HCT116 (cell line): ENCODE measurements at regions not wholly inside any gene's neighbourhood (a gene's known extent, or its start where the extent isn't known, plus 50 kb on each side); places are given as distances from the start of the nearest gene placed in this dataset.

Experiments used
- ATAC-seq: fragments of 200-7000 bp; cut with Tn5 transposase; 2 replicates; pipeline ENCODE4 v1.9.1; 2020; ENCODE audit warnings: mild to moderate bottlenecking, moderate library complexity
- BruUV-seq: library from RNA; stranded (reverse); fragments of 400-500 nt; replicated peaks from 2 replicates; lab custom pipeline; 2021; lab: Mats Ljungman, UMichigan
- CTCF ChIA-PET: fragments of 300-600 bp; sonication (Branson Sonifier 250); formaldehyde crosslinking; loops from one replicate; lab custom pipeline; 2021; ENCODE audit warnings: antibody characterized with exemption; lab: Charles Lee
- POLR2A ChIA-PET: fragments of 300-600, 350-600 bp; sonication (Branson Sonifier 250); formaldehyde crosslinking; loops from one replicate; lab custom pipeline; 2021; ENCODE audit warnings: antibody characterized with exemption; lab: Charles Lee
- RAD21 ChIA-PET, 2 experiments: fragments of 300-600 bp; sonication (Branson Sonifier 250); formaldehyde crosslinking; loops; one replicate each; lab custom pipeline; 2023; ENCODE audit warnings: low total read pairs in 2 of 2; ENCODE audit not compliant: uncharacterized antibody in 2 of 2, unreplicated experiment in 2 of 2, low non-redundant PET in 1 of 2; lab: Charles Lee
- DNase-seq: peaks from one replicate; pipeline ENCODE4 v3.0.0-alpha.2; 2010; ENCODE audit warnings: low read depth, low spot score
- H2AFZ ChIP-seq: fragments of 200-600 bp; shearing (Covaris generic), sonication (generic); 2 replicates; pipeline ENCODE4 v1.6.1; 2017; ENCODE audit warnings: low read depth, mixed run types, mixed read lengths, antibody characterized with exemption, low read length; ENCODE audit not compliant: poor library complexity, severe bottlenecking
- H3K27ac ChIP-seq: 2 replicates; pipeline ENCODE4 v1.5.1; 2012; ENCODE audit warnings: low read depth, low read length
- H3K27me3 ChIP-seq: fragments of 200-600 bp; sonication (generic); 2 replicates; pipeline ENCODE4 v1.6.1; 2016; ENCODE audit warnings: mixed run types, low read length, mixed read lengths; ENCODE audit not compliant: insufficient read depth
- H3K36me3 ChIP-seq, 2 experiments: fragments of 200-500 bp in 1 of 2; fragments of 200-600 bp in 1 of 2; sonication (Bioruptor generic) in 1 of 2; sonication (generic) in 1 of 2; 2 replicates each; pipeline versions ENCODE4 v1.5.1 to v1.6.1; 2014 to 2016; ENCODE audit warnings: low read length in 2 of 2, inconsistent platforms in 1 of 2, mixed read lengths in 1 of 2, mixed run types in 1 of 2; ENCODE audit not compliant: insufficient read depth in 2 of 2, control insufficient read depth in 1 of 2
- H3K4me1 ChIP-seq, 2 experiments: fragments of 200-600 bp in 1 of 2; sonication (generic) in 1 of 2; 2 replicates each; pipeline versions ENCODE4 v1.5.1 to v1.6.1; 2012 to 2017; ENCODE audit warnings: low read length in 2 of 2, inconsistent platforms in 1 of 2, mild to moderate bottlenecking in 1 of 2, mixed read lengths in 1 of 2, mixed run types in 1 of 2, moderate library complexity in 1 of 2; ENCODE audit not compliant: insufficient read depth in 2 of 2, control insufficient read depth in 1 of 2
- H3K4me2 ChIP-seq: fragments of 200-600 bp; sonication (generic); 2 replicates; pipeline ENCODE4 v1.6.1; 2017; ENCODE audit warnings: mixed run types, low read length, mixed read lengths
- H3K4me3 ChIP-seq, 2 experiments: fragments of 200-600 bp in 1 of 2; sonication (generic) in 1 of 2; replicated peaks in 1 of 2; 2 replicates each; pipeline ENCODE4 v1.5.1; 2011 to 2016; ENCODE audit warnings: low read length in 2 of 2, control low read depth in 1 of 2, low read depth in 1 of 2, mild to moderate bottlenecking in 1 of 2, mixed read lengths in 1 of 2, mixed run types in 1 of 2
- H3K79me2 ChIP-seq: fragments of 200-600 bp; sonication (generic); 2 replicates; pipeline ENCODE4 v1.6.1; 2017; ENCODE audit warnings: mild to moderate bottlenecking, mixed run types, low read length, moderate library complexity, mixed read lengths; ENCODE audit not compliant: insufficient read depth
- H3K9ac ChIP-seq: fragments of 200-600 bp; sonication (generic); 2 replicates; pipeline ENCODE4 v1.6.1; 2016; ENCODE audit warnings: low read length, mixed read lengths
- H3K9me2 ChIP-seq: fragments of 200-600 bp; sonication (generic), shearing (Covaris generic); 2 replicates; pipeline ENCODE4 v1.6.1; 2017; ENCODE audit warnings: mixed run types, mild to moderate bottlenecking, moderate library complexity; ENCODE audit not compliant: insufficient read depth
- H3K9me3 ChIP-seq, 2 experiments: fragments of 200-500 bp in 1 of 2; fragments of 200-600 bp in 1 of 2; sonication (Bioruptor generic) in 1 of 2; sonication (generic) in 1 of 2; 2 replicates each; pipeline ENCODE4 v1.6.1; 2014 to 2017; ENCODE audit warnings: low read length in 2 of 2, mixed read lengths in 2 of 2, inconsistent platforms in 1 of 2, low read depth in 1 of 2, mild to moderate bottlenecking in 1 of 2, mixed run types in 1 of 2, moderate library complexity in 1 of 2; ENCODE audit not compliant: control insufficient read depth in 1 of 2, insufficient read depth in 1 of 2
- H4K20me1 ChIP-seq: fragments of 200-600 bp; sonication (generic), shearing (Covaris generic); 2 replicates; pipeline ENCODE4 v1.6.1; 2017; ENCODE audit warnings: mixed run types, mild to moderate bottlenecking, moderate library complexity; ENCODE audit not compliant: insufficient read depth
- ATF3 ChIP-seq: IDR thresholded peaks from 2 replicates; pipeline ENCODE4 v1.6.1; 2012
- CTCF ChIP-seq, 3 experiments: fragments of 200-600 bp in 1 of 3; sonication (generic) in 1 of 3; IDR thresholded peaks in 2 of 3; conservative IDR thresholded peaks in 1 of 3; 2 replicates each; pipeline ENCODE4 v1.5.1; 2012 to 2017; ENCODE audit warnings: low read depth in 2 of 3, low read length in 2 of 3, antibody characterized with exemption in 1 of 3, borderline replicate concordance in 1 of 3, control low read depth in 1 of 3, mild to moderate bottlenecking in 1 of 3, mixed read lengths in 1 of 3, mixed run types in 1 of 3, moderate library complexity in 1 of 3; ENCODE audit not compliant: insufficient read depth in 1 of 3
- EGR1 ChIP-seq: IDR thresholded peaks from 2 replicates; pipeline ENCODE4 v1.6.1; 2012; ENCODE audit warnings: low read depth
- ELF1 ChIP-seq: IDR thresholded peaks from 2 replicates; pipeline ENCODE4 v1.6.1; 2012; ENCODE audit warnings: low read depth, borderline replicate concordance
- EZH2 ChIP-seq: fragments of 200-600 bp; sonication (generic); IDR thresholded peaks from 2 replicates; pipeline ENCODE4 v1.6.1; 2017; ENCODE audit warnings: antibody characterized with exemption, mixed run types
- EZH2phosphoT487 ChIP-seq: fragments of 200-600 bp; IDR thresholded peaks from 2 replicates; pipeline ENCODE4 v1.6.1; 2018; ENCODE audit warnings: antibody characterized with exemption, borderline replicate concordance
- MAX ChIP-seq: IDR thresholded peaks from 2 replicates; pipeline ENCODE4 v1.6.1; 2012
- SRF ChIP-seq: IDR thresholded peaks from 2 replicates; pipeline ENCODE4 v1.6.1; 2012; ENCODE audit warnings: low read depth
- TCF7L2 ChIP-seq: IDR thresholded peaks from 2 replicates; pipeline ENCODE4 v1.7.0; 2011; ENCODE audit warnings: borderline replicate concordance, inconsistent platforms; ENCODE audit not compliant: insufficient read depth, insufficient read length; ENCODE audit errors: extremely low read depth
- YY1 ChIP-seq: IDR thresholded peaks from 2 replicates; pipeline ENCODE4 v1.6.1; 2011; ENCODE audit warnings: low read length, low read depth, moderate library complexity, mild to moderate bottlenecking; ENCODE audit not compliant: insufficient replicate concordance; ENCODE audit errors: extremely low read depth
- intact Hi-C: fragments of 100-400 bp; cut with micrococcal nuclease; formaldehyde crosslinking; loops from 2 replicates; pipeline ENCODE4 v1.10.0; 2022
- TF ChIP-seq, protein P1 (sequence below): IDR thresholded peaks from 2 replicates; pipeline ENCODE4 v1.6.1; 2011; ENCODE audit warnings: mild to moderate bottlenecking, low read length, moderate library complexity; ENCODE audit not compliant: insufficient replicate concordance; ENCODE audit errors: extremely low read depth

DNA sequence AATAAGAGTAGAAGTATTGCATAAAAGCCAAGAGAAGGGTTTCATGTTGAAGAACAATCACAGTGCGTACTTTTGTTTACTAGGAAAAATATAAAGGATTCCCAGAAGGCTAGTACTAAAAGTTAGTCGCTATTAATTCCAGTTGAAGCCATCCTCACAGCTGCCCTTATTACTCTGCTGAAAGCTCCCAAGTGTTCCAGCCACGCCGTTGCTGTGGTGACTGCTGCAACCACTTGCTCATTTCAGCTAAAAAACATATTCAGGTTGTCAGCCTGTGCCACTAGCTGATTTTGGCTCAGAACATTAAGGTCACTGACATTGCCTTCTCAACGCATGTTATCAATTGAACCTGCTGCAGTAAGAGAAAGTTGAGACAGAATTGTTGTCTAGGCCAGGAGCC is 87.1 kb upstream of the FNDC3A start:
- H3K9ac ChIP-seq: no peak overlapping the region
- ChIA-PET POLR2A (no interaction called here), CTCF (no interaction called here), RAD21 (no interaction called here)
- no peak overlapping the region for H3K27ac ChIP-seq
- intact Hi-C loops: no loop called here
- BruUV-seq: no TSS peak
- DNase-seq (no peak), ATAC-seq (no peak)
- H3K9me3 ChIP-seq: no peaks in the 10 kb centered on the region
- no peaks in the 10 kb centered on the region for H3K79me2 ChIP-seq
- H3K4me2 ChIP-seq: no peak overlapping the region
- no peaks in the 10 kb centered on the region for H3K9me2 ChIP-seq
- H3K27me3 ChIP-seq: no peaks in the 10 kb centered on the region
- H4K20me1 ChIP-seq: no peaks in the 10 kb centered on the region
- no peak overlapping the region for H2AFZ ChIP-seq
- peaks cover 4 to 22% of the 10 kb centered on the region in 2 experiments for H3K4me1 ChIP-seq
- TF ChIP-seq YY1 (no peak), SRF (no peak)
- no peaks in the 10 kb centered on the region for H3K36me3 ChIP-seq
- H3K4me3 ChIP-seq: no peak overlapping the region

DNA sequence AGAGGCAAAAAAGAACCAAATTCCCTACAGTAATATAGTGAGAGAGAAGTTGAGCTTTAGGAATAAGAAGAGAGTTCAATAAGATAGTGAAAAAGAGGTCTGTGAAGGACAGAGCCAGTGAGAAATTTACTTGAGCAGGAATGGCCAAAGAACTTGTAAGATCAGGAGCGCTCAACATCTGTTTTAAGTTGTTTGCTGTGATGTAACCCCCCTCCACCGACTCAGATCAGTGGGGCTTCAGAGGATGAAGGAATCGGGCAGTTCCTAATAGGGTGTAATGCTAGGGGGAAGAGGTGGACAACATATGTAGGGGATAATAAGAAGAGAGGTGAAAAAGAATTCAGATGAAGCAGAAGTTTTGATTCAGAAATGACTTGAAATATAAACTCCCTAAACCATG is 85.3 kb upstream of the FNDC3A start:
- Histone ChIP-seq H3K27ac (no peak overlapping the region), H3K36me3 (no peaks in the 10 kb centered on the region), H3K9me2 (no peaks in the 10 kb centered on the region), H3K9me3 (no peaks in the 10 kb centered on the region), H3K9ac (no peak overlapping the region), H3K79me2 (no peaks in the 10 kb centered on the region), H2AFZ (no peak overlapping the region), H3K4me2 (no peak overlapping the region), H4K20me1 (no peaks in the 10 kb centered on the region), H3K4me1 (peaks cover 4 to 22% of the 10 kb centered on the region in 2 experiments), H3K4me3 (no peak overlapping the region), H3K27me3 (no peaks in the 10 kb centered on the region)
- RAD21 ChIA-PET: no interaction called here
- no TSS peak for BruUV-seq
- ATAC-seq (no peak), DNase-seq (no peak)
- CTCF ChIA-PET: no interaction called here
- POLR2A ChIA-PET: no interaction called here
- intact Hi-C loops: no loop called here
- no peak for TF ChIP-seq ATF3
- TF ChIP-seq MAX: no peak
- TF ChIP-seq SRF: no peak
- no peak for TF ChIP-seq ELF1
- TF ChIP-seq TCF7L2: no peak
- no peak for TF ChIP-seq EZH2
- TF ChIP-seq, protein P1, sequence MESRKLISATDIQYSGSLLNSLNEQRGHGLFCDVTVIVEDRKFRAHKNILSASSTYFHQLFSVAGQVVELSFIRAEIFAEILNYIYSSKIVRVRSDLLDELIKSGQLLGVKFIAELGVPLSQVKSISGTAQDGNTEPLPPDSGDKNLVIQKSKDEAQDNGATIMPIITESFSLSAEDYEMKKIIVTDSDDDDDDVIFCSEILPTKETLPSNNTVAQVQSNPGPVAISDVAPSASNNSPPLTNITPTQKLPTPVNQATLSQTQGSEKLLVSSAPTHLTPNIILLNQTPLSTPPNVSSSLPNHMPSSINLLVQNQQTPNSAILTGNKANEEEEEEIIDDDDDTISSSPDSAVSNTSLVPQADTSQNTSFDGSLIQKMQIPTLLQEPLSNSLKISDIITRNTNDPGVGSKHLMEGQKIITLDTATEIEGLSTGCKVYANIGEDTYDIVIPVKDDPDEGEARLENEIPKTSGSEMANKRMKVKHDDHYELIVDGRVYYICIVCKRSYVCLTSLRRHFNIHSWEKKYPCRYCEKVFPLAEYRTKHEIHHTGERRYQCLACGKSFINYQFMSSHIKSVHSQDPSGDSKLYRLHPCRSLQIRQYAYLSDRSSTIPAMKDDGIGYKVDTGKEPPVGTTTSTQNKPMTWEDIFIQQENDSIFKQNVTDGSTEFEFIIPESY: no peak
- no peak for TF ChIP-seq EGR1
- no peak for TF ChIP-seq EZH2phosphoT487
- no peak for TF ChIP-seq CTCF (IDR thresholded peaks at IDR 0.05 in 2 of 3, conservative IDR thresholded peaks at IDR 0.05 in 1 of 3; ENCODE audit: borderline replicate concordance in 1 of 3, insufficient read depth in 1 of 3, low read depth in 2 of 3, low read length in 2 of 3)
